Thoracic aorta (tissue), 2 donors: ENCODE measurements at regions not wholly inside any gene's neighbourhood (a gene's known extent, or its start where the extent isn't known, plus 50 kb on each side); places are given as distances from the start of the nearest gene placed in this dataset.
A peak's percentile ranks its signal among the peaks of the same experiment; 100 is the strongest.

Source experiments
- ATAC-seq: fragments of 150-250 bp; one replicate; pipeline ENCODE4 v1.8.0; 2017; ENCODE audit warnings: low read depth; ENCODE audit not compliant: insufficient number of reproducible peaks, low FRiP score
- DNase-seq: peaks from one replicate; pipeline ENCODE4 v3.0.0-alpha.2; 2020; ENCODE audit warnings: low spot score
- H3K27ac ChIP-seq, 2 donors: fragments of 200-600 bp; sonication (generic); 1 replicate in 1 of 2; 2 replicates in 1 of 2; pipeline ENCODE4 v1.5.1; 2016; ENCODE audit warnings: mild to moderate bottlenecking in 2 of 2, moderate library complexity in 2 of 2
- H3K27me3 ChIP-seq: fragments of 200-600 bp; sonication (generic); replicated peaks from 2 replicates; pipeline ENCODE4 v1.6.0; 2016; ENCODE audit warnings: mild to moderate bottlenecking; ENCODE audit not compliant: insufficient read depth
- H3K36me3 ChIP-seq: fragments of 200-600 bp; sonication (generic); one replicate; pipeline ENCODE4 v1.5.1; 2016
- H3K4me1 ChIP-seq, 2 donors: fragments of 200-600 bp; sonication (generic); 1 replicate in 1 of 2; 2 replicates in 1 of 2; pipeline versions ENCODE4 v1.5.1 to v1.6.0; 2016; ENCODE audit warnings: low read depth in 2 of 2, mild to moderate bottlenecking in 1 of 2; ENCODE audit not compliant: control insufficient read depth in 1 of 2
- H3K4me3 ChIP-seq: fragments of 200-600 bp; sonication (generic); 2 replicates; pipeline ENCODE4 v1.5.1; 2016; ENCODE audit warnings: mild to moderate bottlenecking
- H3K9me3 ChIP-seq: fragments of 200-600 bp; sonication (generic); 2 replicates; pipeline ENCODE4 v1.5.1; 2016
- CTCF ChIP-seq: fragments of 200-600 bp; sonication (generic); IDR thresholded peaks from one replicate; pipeline ENCODE4 v1.5.1; 2019; ENCODE audit warnings: antibody characterized with exemption

GRCh38 chr2:12594590-12594989 is 122.1 kb upstream of the TRIB2 start:
- DNase-seq: no peak
- H3K27ac ChIP-seq: no peak overlapping the region
- TF ChIP-seq CTCF: no peak
- peaks cover 7 to 17% of the 10 kb centered on the region in 2 donors for H3K4me1 ChIP-seq
- no peaks in the 10 kb centered on the region for H3K9me3 ChIP-seq
- H3K27me3 ChIP-seq: no peaks in the 10 kb centered on the region
- no peaks in the 10 kb centered on the region for H3K36me3 ChIP-seq
- H3K4me3 ChIP-seq: no peak overlapping the region
- ATAC-seq: no peak

GRCh38 chr2:12596771-12597170 is 120.0 kb upstream of the TRIB2 start:
- Histone ChIP-seq H3K27me3 (no peaks in the 10 kb centered on the region), H3K4me1 (peaks cover 7 to 17% of the 10 kb centered on the region in 2 donors), H3K4me3 (no peak overlapping the region), H3K27ac (no peak overlapping the region), H3K36me3 (no peaks in the 10 kb centered on the region), H3K9me3 (no peaks in the 10 kb centered on the region)
- DNase-seq: no peak
- TF ChIP-seq CTCF: no peak
- ATAC-seq: no peak

- Histone ChIP-seq H3K36me3 (no peaks in the 10 kb centered on the region), H3K27me3 (no peaks in the 10 kb centered on the region), H3K9me3 (no peaks in the 10 kb centered on the region), H3K4me3 (peak overlapping the region; percentile 12), H3K27ac (peak overlapping the region in 1 of 2 donors; percentile 20), H3K4me1 (peaks cover 7 to 17% of the 10 kb centered on the region in 2 donors)
- no peak for TF ChIP-seq CTCF
- no peak for ATAC-seq
- no peak for DNase-seq
Observed at GRCh38 chr2:12597610-12598009, 119.1 kb upstream of the TRIB2 start.

- Histone ChIP-seq H3K4me3 (no peak overlapping the region), H3K27me3 (no peaks in the 10 kb centered on the region), H3K36me3 (no peaks in the 10 kb centered on the region), H3K4me1 (peaks cover 3 to 18% of the 10 kb centered on the region in 2 donors), H3K27ac (no peak overlapping the region), H3K9me3 (no peaks in the 10 kb centered on the region)
- no peak for DNase-seq
- ATAC-seq: no peak
- no peak for TF ChIP-seq CTCF
Observed at GRCh38 chr2:12602661-12603060, 114.1 kb upstream of the TRIB2 start.

GRCh38 chr2:12603781-12604295 is 112.9 kb upstream of the TRIB2 start:
- no peak for ATAC-seq
- TF ChIP-seq CTCF: no peak
- Histone ChIP-seq H3K36me3 (no peaks in the 10 kb centered on the region), H3K4me1 (peaks cover 0 to 12% of the 10 kb centered on the region in 2 donors), H3K9me3 (no peaks in the 10 kb centered on the region), H3K27me3 (no peaks in the 10 kb centered on the region), H3K4me3 (no peak overlapping the region), H3K27ac (no peak overlapping the region)
- no peak for DNase-seq
